ENCODE measurements at regions not wholly inside any gene's neighbourhood (a gene's known extent, or its start where the extent isn't known, plus 50 kb on each side); places are given as distances from the start of the nearest gene placed in this dataset.

- DNase-seq (ENCODE audit: low read depth in 1 of 2, low spot score in 1 of 2) (no peak), ATAC-seq (no peak), FAIRE-seq (no peak)
- no peak overlapping the region for H3K4me2 ChIP-seq
- no peak overlapping the region for H3K27ac ChIP-seq
- no peak overlapping the region for H3K4me3 ChIP-seq
- no peaks in the 10 kb centered on the region for H3K9me3 ChIP-seq
- ChIA-PET CTCF (interaction anchor here (1.1 kb wide), 1 partner anchor 13 kb away, joined by 3 read pairs; no protein-coding TSS in a partner anchor), POLR2A (no interaction called here)
- TF ChIP-seq PBX3 (IDR thresholded peaks at IDR 0.05) (no peak), KDM5A (IDR thresholded peaks at IDR 0.05) (no peak), HEYL (CRISPR knock-in tag; IDR thresholded peaks at IDR 0.05) (no peak), RAD21 (conservative IDR thresholded peaks at IDR 0.05 in 1 of 2, IDR thresholded peaks at IDR 0.05 in 1 of 2) (no peak), HOXA7 (CRISPR knock-in tag; IDR thresholded peaks at IDR 0.05) (no peak), EHMT2 (IDR thresholded peaks at IDR 0.05; ENCODE audit: low read depth) (no peak), JUNB (IDR thresholded peaks at IDR 0.05) (no peak), NPAS2 (CRISPR knock-in tag; IDR thresholded peaks at IDR 0.05; ENCODE audit: borderline replicate concordance) (no peak), RNF2 (IDR thresholded peaks at IDR 0.05; ENCODE audit: borderline replicate concordance, low read depth) (no peak), POLR2A (IDR thresholded peaks at IDR 0.05; ENCODE audit: low read length) (no peak), ATOH8 (CRISPR knock-in tag; IDR thresholded peaks at IDR 0.05; ENCODE audit: low read depth) (no peak), KDM1A (IDR thresholded peaks at IDR 0.05; ENCODE audit: low read depth) (no peak), HMGXB4 (CRISPR knock-in tag; IDR thresholded peaks at IDR 0.05; ENCODE audit: borderline replicate concordance) (no peak)
- WGBS (ENCODE audit: missing lambda C conversion rate) = 69% methylated on average over 12 of the region's 13 CpGs
- H3K4me1 ChIP-seq = no peaks in the 10 kb centered on the region
Measured at GRCh38 chr22:20650294-20651207, 123.4 kb upstream of the SERPIND1 start.

- TF ChIP-seq EHMT2 (IDR thresholded peaks at IDR 0.05; ENCODE audit: low read depth) (no peak), PBX3 (IDR thresholded peaks at IDR 0.05) (no peak), HOXB5 (CRISPR knock-in tag; IDR thresholded peaks at IDR 0.05) (no peak), FOSL2 (IDR thresholded peaks at IDR 0.05) (no peak), FOSL2 (CRISPR knock-in tag; IDR thresholded peaks at IDR 0.05) (no peak), ESRRA (IDR thresholded peaks at IDR 0.05; ENCODE audit: borderline replicate concordance, low read length) (no peak), HEYL (CRISPR knock-in tag; IDR thresholded peaks at IDR 0.05) (no peak), HDAC2 (IDR thresholded peaks at IDR 0.05) (no peak), EHF (CRISPR knock-in tag; IDR thresholded peaks at IDR 0.05) (no peak), JUNB (IDR thresholded peaks at IDR 0.05) (no peak), ZC3H11A (IDR thresholded peaks at IDR 0.05) (no peak), CTCF (IDR thresholded peaks at IDR 0.05) (no peak)
- H3K9me3 ChIP-seq = no peaks in the 10 kb centered on the region
- FAIRE-seq = no peak
- DNase-seq (ENCODE audit: low read depth in 1 of 2, low spot score in 1 of 2) = no peak
- CTCF ChIA-PET = interaction anchor here (1.1 kb wide), 1 partner anchor 13 kb away, joined by 3 read pairs; no protein-coding TSS in a partner anchor
- ATAC-seq = no peak
- no peak overlapping the region for H3K27ac ChIP-seq
- POLR2A ChIA-PET = no interaction called here
- no peaks in the 10 kb centered on the region for H3K4me1 ChIP-seq
- no peak overlapping the region for H3K4me3 ChIP-seq
- WGBS (ENCODE audit: missing lambda C conversion rate) = 74% methylated on average over 2 of the region's 2 CpGs
- H3K4me2 ChIP-seq = no peak overlapping the region
Measured at GRCh38 chr22:20651286-20651685, 122.6 kb upstream of the SERPIND1 start.

Measured in A549 (cell line).